B cell (primary cell): ENCODE measurements at regions not wholly inside any gene's neighbourhood (a gene's known extent, or its start where the extent isn't known, plus 50 kb on each side); places are given as distances from the start of the nearest gene placed in this dataset.

ENCODE experiments used
- ATAC-seq: fragments of 200-7000 bp; cut with Tn5 transposase; one replicate; pipeline ENCODE4 v1.10.0; 2021; ENCODE audit warnings: low read depth, mild to moderate bottlenecking, moderate number of reproducible peaks, moderate library complexity
- CTCF ChIA-PET: fragments of 350-600 bp; sonication (Branson Sonifier 250); formaldehyde crosslinking; loops from one replicate; lab custom pipeline; 2021; ENCODE audit warnings: antibody characterized with exemption, inconsistent platforms; lab: Charles Lee
- POLR2A ChIA-PET: fragments of 350-600 bp; sonication (Branson Sonifier 250); formaldehyde crosslinking; loops from one replicate; lab custom pipeline; 2021; ENCODE audit warnings: antibody characterized with exemption; lab: Charles Lee
- DNase-seq: peaks from one replicate; pipeline ENCODE4 v3.0.0; 2013
- H2AFZ ChIP-seq: 2 replicates; pipeline ENCODE4 v1.6.1; 2012; ENCODE audit warnings: mild to moderate bottlenecking, low read depth, low read length; ENCODE audit not compliant: insufficient read depth, poor library complexity, severe bottlenecking
- H3K27ac ChIP-seq, 2 donors: 1 replicate in 1 of 2; 2 replicates in 1 of 2; pipeline ENCODE4 v1.5.1; 2012 to 2013; ENCODE audit warnings: low read length in 2 of 2, mild to moderate bottlenecking in 2 of 2, moderate library complexity in 1 of 2
- H3K27me3 ChIP-seq, 4 experiments: fragments of 200-600 bp in 1 of 4; sonication (generic) in 1 of 4; replicated peaks in 1 of 4; 1 replicate in 2 of 4; 2 replicates in 2 of 4; pipeline versions ENCODE4 v1.6.1 to v1.7.0; 2013 to 2016; ENCODE audit warnings: low read length in 3 of 4, mild to moderate bottlenecking in 2 of 4, mixed read lengths in 1 of 4, moderate library complexity in 1 of 4; ENCODE audit not compliant: insufficient read depth in 4 of 4, control insufficient read depth in 3 of 4; ENCODE audit errors: control extremely low read depth in 1 of 4
- H3K36me3 ChIP-seq, 2 experiments: replicated peaks in 1 of 2; 1 replicate in 1 of 2; 2 replicates in 1 of 2; pipeline versions ENCODE4 v1.6.1 to v1.7.1; 2013; ENCODE audit warnings: low read length in 1 of 2; ENCODE audit not compliant: insufficient read depth in 2 of 2, control insufficient read depth in 1 of 2; ENCODE audit errors: control extremely low read depth in 1 of 2, extremely low read depth in 1 of 2
- H3K4me1 ChIP-seq, 2 donors: fragments of 200-600 bp in 1 of 2; sonication (generic) in 1 of 2; 1 replicate in 1 of 2; 2 replicates in 1 of 2; pipeline versions ENCODE4 v1.5.1 to v1.6.1; 2013 to 2017; ENCODE audit warnings: low read length in 2 of 2; ENCODE audit not compliant: control insufficient read depth in 2 of 2, insufficient read depth in 2 of 2
- H3K4me2 ChIP-seq: replicated peaks from 2 replicates; pipeline ENCODE3; 2012; ENCODE audit warnings: mild to moderate bottlenecking, low read depth, low read length; ENCODE audit not compliant: poor library complexity, severe bottlenecking
- H3K4me3 ChIP-seq, 5 experiments: fragments of 200-600 bp in 1 of 5; sonication (generic) in 1 of 5; 1 replicate in 3 of 5; 2 replicates in 2 of 5; pipeline versions ENCODE4 v1.5.1 to v1.7.0; 2011 to 2016; ENCODE audit warnings: low read length in 4 of 5, mild to moderate bottlenecking in 4 of 5, low read depth in 2 of 5, control low read depth in 1 of 5, moderate library complexity in 1 of 5; ENCODE audit not compliant: insufficient read depth in 1 of 5; ENCODE audit errors: control extremely low read depth in 1 of 5, extremely low read depth in 1 of 5
- H3K79me2 ChIP-seq: fragments of 200-600 bp; sonication (generic); one replicate; pipeline ENCODE4 v1.6.0; 2016; ENCODE audit warnings: low read length; ENCODE audit not compliant: control insufficient read depth, insufficient read depth
- H3K9ac ChIP-seq: fragments of 200-600 bp; sonication (generic); 2 replicates; pipeline ENCODE4 v1.6.1; 2017; ENCODE audit warnings: mild to moderate bottlenecking, low read length, moderate library complexity
- H3K9me3 ChIP-seq, 3 donors: one replicate each; pipeline versions ENCODE4 v1.6.1 to v1.7.1; 2013; ENCODE audit warnings: low read length in 2 of 3; ENCODE audit not compliant: control insufficient read depth in 2 of 3, insufficient read depth in 1 of 3; ENCODE audit errors: control extremely low read depth in 1 of 3
- H4K20me1 ChIP-seq: 2 replicates; pipeline ENCODE4 v1.6.0; 2012; ENCODE audit warnings: mild to moderate bottlenecking, low read length; ENCODE audit not compliant: insufficient read depth, control insufficient read depth, poor library complexity, severe bottlenecking
- H3K27ac Mint-ChIP-seq: one replicate; pipeline ENCODE4 v1.8.0; 2021; ENCODE audit warnings: mixed read lengths
- H3K27me3 Mint-ChIP-seq: one replicate; pipeline ENCODE4 v1.8.0; 2021; ENCODE audit warnings: mixed read lengths
- H3K4me1 Mint-ChIP-seq: one replicate; pipeline ENCODE4 v1.8.0; 2021; ENCODE audit warnings: mixed read lengths
- H3K4me3 Mint-ChIP-seq: one replicate; pipeline ENCODE4 v1.8.0; 2021; ENCODE audit warnings: mixed read lengths
- H3K9me3 Mint-ChIP-seq: one replicate; pipeline ENCODE4 v1.8.0; 2022; ENCODE audit warnings: mixed read lengths; ENCODE audit not compliant: insufficient read depth
- CTCF ChIP-seq: fragments of 200-600 bp; IDR thresholded peaks from one replicate; pipeline ENCODE4 v1.8.0; 2022; ENCODE audit warnings: antibody characterized with exemption, mild to moderate bottlenecking
- EZH2 ChIP-seq: IDR thresholded peaks from 2 replicates; pipeline ENCODE4 v1.6.1; 2012; ENCODE audit warnings: borderline replicate concordance, low read depth, mild to moderate bottlenecking, moderate library complexity, low read length; ENCODE audit not compliant: insufficient read depth, poor library complexity, severe bottlenecking
- WGBS: methylation state at CpG from one replicate; pipeline ENCODE4 v1.1.5; 2013; ENCODE audit warnings: missing lambda C conversion rate; ENCODE audit not compliant: insufficient coverage; 5-methylcytosine and 5-hydroxymethylcytosine counted together
- intact Hi-C: fragments of 100-400 bp; cut with micrococcal nuclease; formaldehyde crosslinking; loops from one replicate; pipeline ENCODE4 v1.10.0; 2022

- TF ChIP-seq EZH2, result no peak
- no peak for TF ChIP-seq CTCF
- Histone ChIP-seq H3K9ac (no peak overlapping the region), H3K9me3 (peaks cover 0 to 18% (median 0%) of the 10 kb centered on the region in 3 donors), H4K20me1 (no peaks in the 10 kb centered on the region), H3K27me3 (no peaks in the 10 kb centered on the region), H3K4me2 (no peak overlapping the region), H3K4me1 (no peaks in the 10 kb centered on the region), H3K36me3 (no peaks in the 10 kb centered on the region), H3K4me3 (no peak overlapping the region), H3K27ac (no peak overlapping the region), H3K79me2 (no peaks in the 10 kb centered on the region), H2AFZ (no peak overlapping the region)
- POLR2A ChIA-PET, result no interaction called here
- Mint-ChIP-seq H3K9me3 (no peaks in the 10 kb centered on the region), H3K27me3 (no peaks in the 10 kb centered on the region), H3K4me3 (no peak overlapping the region), H3K4me1 (no peaks in the 10 kb centered on the region), H3K27ac (no peak overlapping the region)
- CTCF ChIA-PET, result no interaction called here
- WGBS, result 100% methylated on average over 3 of the region's 3 CpGs
- DNase-seq (no peak), ATAC-seq (no peak)
- intact Hi-C loops, result no loop called here
These were observed 478.2 kb upstream of the EEF2KMT start for GRCh38 chr16:5575646-5576245.

DNA sequence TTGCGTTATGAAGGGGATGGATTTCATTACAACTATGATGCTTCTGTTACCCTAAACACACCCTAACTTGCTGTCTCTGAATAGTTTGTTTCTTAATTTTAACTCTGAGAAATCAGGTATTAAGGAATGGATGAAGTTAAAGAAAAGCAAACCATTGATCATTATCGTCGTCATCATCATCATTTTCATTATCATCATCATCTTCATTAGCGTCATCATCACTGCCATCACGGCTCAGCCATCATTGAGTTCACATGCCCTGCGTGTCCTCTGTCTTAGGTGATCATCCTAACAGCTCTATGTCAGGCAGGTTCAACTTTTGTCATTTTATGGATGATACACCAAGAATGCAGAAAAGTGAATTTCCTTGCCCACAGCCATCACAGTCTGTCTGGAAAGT lies 477.5 kb upstream of the EEF2KMT start:
- no peaks in the 10 kb centered on the region for H3K4me1 ChIP-seq
- Mint-ChIP-seq H3K9me3 (no peaks in the 10 kb centered on the region), H3K27ac (no peak overlapping the region), H3K4me1 (no peaks in the 10 kb centered on the region), H3K4me3 (no peak overlapping the region), H3K27me3 (no peaks in the 10 kb centered on the region)
- 96% methylated on average over 5 of the region's 6 CpGs for WGBS
- H3K27me3 ChIP-seq, result no peaks in the 10 kb centered on the region
- ATAC-seq (no peak), DNase-seq (no peak)
- TF ChIP-seq EZH2 (no peak), CTCF (no peak)
- intact Hi-C loops, result no loop called here
- ChIA-PET POLR2A (no interaction called here), CTCF (no interaction called here)
- H3K9ac ChIP-seq, result no peak overlapping the region
- H3K79me2 ChIP-seq, result no peaks in the 10 kb centered on the region
- no peak overlapping the region for H3K4me3 ChIP-seq
- peaks cover 0 to 14% (median 0%) of the 10 kb centered on the region in 3 donors for H3K9me3 ChIP-seq
- no peak overlapping the region for H3K27ac ChIP-seq
- no peak overlapping the region for H2AFZ ChIP-seq
- H3K4me2 ChIP-seq, result no peak overlapping the region
- H3K36me3 ChIP-seq, result no peaks in the 10 kb centered on the region
- no peaks in the 10 kb centered on the region for H4K20me1 ChIP-seq
